Adrenal gland (tissue), 9 donors: ENCODE measurements at regions not wholly inside any gene's neighbourhood (a gene's known extent, or its start where the extent isn't known, plus 50 kb on each side); places are given as distances from the start of the nearest gene placed in this dataset.

ENCODE experiments used
- DNase-seq, 7 donors: peaks; one replicate each; pipeline ENCODE4 v3.0.0-alpha.2; 2019 to 2020
- H3K27ac ChIP-seq, 5 donors: fragments of 200-600 bp; sonication (generic) in 4 of 5; 1 replicate in 3 of 5; 2 replicates in 2 of 5; pipeline versions ENCODE4 v1.5.1 to v1.8.0; 2016 to 2020; ENCODE audit warnings: mild to moderate bottlenecking in 1 of 5
- H3K27me3 ChIP-seq: fragments of 200-600 bp; 2 replicates; pipeline ENCODE4 v1.8.0; 2021
- H3K36me3 ChIP-seq, 2 donors: fragments of 200-600 bp; replicated peaks in 1 of 2; 1 replicate in 1 of 2; 2 replicates in 1 of 2; pipeline versions ENCODE4 v1.5.1 to v1.8.0; 2018 to 2022
- H3K4me1 ChIP-seq, 2 donors: fragments of 200-600 bp; replicated peaks in 1 of 2; 1 replicate in 1 of 2; 2 replicates in 1 of 2; pipeline versions ENCODE4 v1.5.1 to v1.8.0; 2018 to 2021
- H3K4me3 ChIP-seq, 4 donors: fragments of 200-600 bp; sonication (generic) in 3 of 4; one replicate each; pipeline ENCODE4 v1.5.1; 2016 to 2018
- H3K9me3 ChIP-seq, 3 donors: fragments of 200-600 bp; sonication (generic) in 1 of 3; replicated peaks in 1 of 3; 1 replicate in 2 of 3; 2 replicates in 1 of 3; pipeline versions ENCODE4 v1.5.1 to v1.8.0; 2016 to 2021
- CTCF ChIP-seq, 6 experiments: fragments of 450-650 bp in 4 of 6; fragments of 200-600 bp in 2 of 6; sonication (generic) in 1 of 6; IDR thresholded peaks; 1 replicate in 5 of 6; 2 replicates in 1 of 6; pipeline versions ENCODE4 v1.5.1 to v1.8.0; 2016 to 2021; ENCODE audit warnings: antibody characterized with exemption in 6 of 6, mild to moderate bottlenecking in 2 of 6, moderate library complexity in 1 of 6
- POLR2A ChIP-seq, 2 donors: fragments of 450-650 bp; IDR thresholded peaks; one replicate each; pipeline ENCODE4 v1.6.1; 2017; ENCODE audit warnings: antibody characterized with exemption in 2 of 2, mild to moderate bottlenecking in 2 of 2, moderate library complexity in 1 of 2
- WGBS, 4 donors: extraction: QIAGEN DNeasy Blood & Tissue Kit in 2 of 4; methylation state at CpG; one replicate each; pipeline versions ENCODE4 v1.1.5 to v1.1.7; 2013 to 2017; 5-methylcytosine and 5-hydroxymethylcytosine counted together
- intact Hi-C, 2 donors: fragments of 100-400 bp; cut with DNase I; formaldehyde crosslinking; loops; one replicate each; pipeline versions ENCODE4 v1.14.1 to v1.15.0; 2022 to 2023
- donor health status: healthy with polysubstance abuse.
- donor health status: Bipolar disorder and iron deficiency.
- donor health status: DM: yes; HTN: yes; CAD: no.
- donor health status: DM: no; HTN: no; CAD: no.
- donor health status: DM: no; HTN: no; CAD: no.

- H3K27ac ChIP-seq: no peak overlapping the region
- no peaks in the 10 kb centered on the region for H3K9me3 ChIP-seq
- TF ChIP-seq POLR2A (IDR thresholded peaks at IDR 0.05) (no peak), CTCF (IDR thresholded peaks at IDR 0.05) (no peak)
- no peaks in the 10 kb centered on the region for H3K27me3 ChIP-seq
- H3K4me1 ChIP-seq: no peaks in the 10 kb centered on the region
- 76 to 86% (median 78%) methylated on average over 4 of the region's 4 CpGs for WGBS, 4 donors
- intact Hi-C loops: no loop called here
- H3K36me3 ChIP-seq: no peaks in the 10 kb centered on the region
- H3K4me3 ChIP-seq: no peak overlapping the region
- no peak for DNase-seq
These were observed 136.7 kb downstream of the CDCA7 start for GRCh38 chr2:173491418-173491817.

GRCh38 chr2:173493874-173494273, 139.2 kb downstream of the CDCA7 start:
- Histone ChIP-seq H3K9me3 (no peaks in the 10 kb centered on the region), H3K27ac (no peak overlapping the region), H3K4me3 (no peak overlapping the region), H3K36me3 (no peaks in the 10 kb centered on the region), H3K27me3 (no peaks in the 10 kb centered on the region), H3K4me1 (no peaks in the 10 kb centered on the region)
- TF ChIP-seq CTCF (IDR thresholded peaks at IDR 0.05): no peak
- TF ChIP-seq POLR2A (IDR thresholded peaks at IDR 0.05): no peak
- no peak for DNase-seq
- WGBS, 4 donors: 92 to 100% (median 98%) methylated on average over 2 of the region's 2 CpGs
- intact Hi-C loops: no loop called here

- 67 to 77% (median 74%) methylated on average over 3 of the region's 3 CpGs for WGBS, 4 donors
- peaks cover 0 to 6% (median 0%) of the 10 kb centered on the region in 3 donors for H3K9me3 ChIP-seq
- H3K27ac ChIP-seq: no peak overlapping the region
- no peak overlapping the region for H3K4me3 ChIP-seq
- intact Hi-C loops: no loop called here
- H3K36me3 ChIP-seq: no peaks in the 10 kb centered on the region
- no peaks in the 10 kb centered on the region for H3K4me1 ChIP-seq
- no peaks in the 10 kb centered on the region for H3K27me3 ChIP-seq
- TF ChIP-seq POLR2A (IDR thresholded peaks at IDR 0.05) (no peak), CTCF (IDR thresholded peaks at IDR 0.05) (no peak)
- DNase-seq: no peak
These were observed 142.1 kb downstream of the CDCA7 start for GRCh38 chr2:173496746-173497145.

- 65 to 85% (median 71%) methylated on average over 1 of the region's 1 CpG for WGBS, 4 donors
- no peak for TF ChIP-seq CTCF (IDR thresholded peaks at IDR 0.05)
- TF ChIP-seq POLR2A (IDR thresholded peaks at IDR 0.05): no peak
- Histone ChIP-seq H3K4me1 (no peaks in the 10 kb centered on the region), H3K36me3 (no peaks in the 10 kb centered on the region), H3K4me3 (no peak overlapping the region), H3K27me3 (no peaks in the 10 kb centered on the region), H3K27ac (no peak overlapping the region), H3K9me3 (peaks cover 0 to 6% (median 0%) of the 10 kb centered on the region in 3 donors)
- no peak for DNase-seq
- intact Hi-C loops: no loop called here
These were observed 146.3 kb downstream of the CDCA7 start for GRCh38 chr2:173500953-173501352.
